K562 (cell line): ENCODE measurements at regions not wholly inside any gene's neighbourhood (a gene's known extent, or its start where the extent isn't known, plus 50 kb on each side); places are given as distances from the start of the nearest gene placed in this dataset.

Experiments used
- ATAC-seq: fragments of 200-7000 bp; cut with Tn5 transposase; 3 replicates; pipeline ENCODE4 v1.9.1; 2020; ENCODE audit warnings: moderate library complexity
- BruUV-seq: library from RNA; stranded (reverse); fragments of 400-500 nt; replicated peaks from 2 replicates; lab custom pipeline; 2021; lab: Mats Ljungman, UMichigan
- CTCF ChIA-PET: fragments of 300-600 bp; formaldehyde crosslinking; extraction: SDS; loops from one replicate; lab custom pipeline; 2021; ENCODE audit warnings: low intra/inter-chr PET ratio; lab: Yijun Ruan, JAX
- POLR2A ChIA-PET: fragments of 300-600, 350-650 bp; sonication (Branson Sonifier 250); formaldehyde crosslinking; extraction: SDS; loops from one replicate; lab custom pipeline; 2021; ENCODE audit warnings: antibody characterized with exemption, inconsistent platforms; lab: Yijun Ruan, JAX
- DNase-seq, 4 experiments: peaks; one replicate each; pipeline versions ENCODE4 v3.0.0 to v3.0.0-alpha.2; 2011 to 2018; ENCODE audit warnings: low spot score in 3 of 4, mixed read lengths in 3 of 4; ENCODE audit errors: extremely low read depth in 1 of 4
- FAIRE-seq: peaks from 2 replicates; lab custom pipeline; 2011; peaks lifted over from hg19 to GRCh38; lab: Jason Lieb, UNC
- H2AFZ ChIP-seq: 2 replicates; pipeline ENCODE4 v1.6.0; 2011; ENCODE audit warnings: low read depth, low read length, control low read depth, inconsistent platforms
- H3K27ac ChIP-seq: fragments of 200-600 bp; 3 replicates; pipeline ENCODE4 v1.8.0; 2011; ENCODE audit warnings: low read depth, mild to moderate bottlenecking, control low read depth, inconsistent platforms, low read length, moderate library complexity, mixed read lengths; ENCODE audit errors: extremely low read depth
- H3K27me3 ChIP-seq, 2 experiments: fragments of 300-600 bp in 1 of 2; 2 replicates in 1 of 2; 3 replicates in 1 of 2; pipeline versions ENCODE4 v1.6.0 to v1.8.0; 2011; ENCODE audit warnings: inconsistent platforms in 2 of 2, low read length in 2 of 2, mild to moderate bottlenecking in 1 of 2, mixed read lengths in 1 of 2, moderate library complexity in 1 of 2; ENCODE audit not compliant: control insufficient read depth in 2 of 2, insufficient read depth in 2 of 2
- H3K36me3 ChIP-seq: fragments of 300-600 bp; 3 replicates; pipeline ENCODE4 v1.8.0; 2011; ENCODE audit warnings: mild to moderate bottlenecking, low read length, inconsistent platforms; ENCODE audit not compliant: control insufficient read depth, insufficient read depth
- H3K4me1 ChIP-seq, 2 experiments: fragments of 200-600 bp in 1 of 2; replicated peaks in 1 of 2; 2 replicates in 1 of 2; 3 replicates in 1 of 2; pipeline versions ENCODE4 v1.5.1 to v1.8.0; 2011; ENCODE audit warnings: inconsistent platforms in 2 of 2, low read length in 2 of 2, mild to moderate bottlenecking in 1 of 2, mixed read lengths in 1 of 2, moderate library complexity in 1 of 2; ENCODE audit not compliant: control insufficient read depth in 2 of 2, insufficient read depth in 2 of 2
- H3K4me2 ChIP-seq: 2 replicates; pipeline ENCODE4 v1.6.1; 2011; ENCODE audit warnings: low read length, control low read depth, inconsistent platforms, mixed read lengths; ENCODE audit not compliant: insufficient read depth
- H3K4me3 ChIP-seq: fragments of 200-600 bp; sonication (generic), shearing (Covaris generic); 2 replicates; pipeline ENCODE4 v1.5.1; 2016; ENCODE audit warnings: control low read depth, inconsistent platforms
- H3K79me2 ChIP-seq: fragments of 200-600 bp; 3 replicates; pipeline ENCODE4 v1.8.0; 2011; ENCODE audit warnings: low read length, inconsistent platforms; ENCODE audit not compliant: control insufficient read depth, insufficient read depth
- H3K9ac ChIP-seq, 2 experiments: 2 replicates each; pipeline versions ENCODE4 v1.6.0 to v1.6.1; 2011; ENCODE audit warnings: low read depth in 2 of 2, low read length in 2 of 2, control low read depth in 1 of 2, inconsistent platforms in 1 of 2, mild to moderate bottlenecking in 1 of 2, mixed read lengths in 1 of 2; ENCODE audit not compliant: insufficient read depth in 1 of 2
- H3K9me1 ChIP-seq: one replicate; pipeline ENCODE4 v1.6.0; 2011; ENCODE audit warnings: inconsistent platforms, mild to moderate bottlenecking, low read length, moderate library complexity; ENCODE audit not compliant: control insufficient read depth, insufficient read depth
- H3K9me3 ChIP-seq: replicated peaks from 2 replicates; pipeline ENCODE4 v1.5.1; 2011; ENCODE audit warnings: low read depth, low read length, inconsistent platforms; ENCODE audit not compliant: control insufficient read depth, insufficient read depth
- H4K20me1 ChIP-seq: replicated peaks from 2 replicates; pipeline ENCODE4 v1.6.1; 2011; ENCODE audit warnings: low read length, inconsistent platforms, mixed read lengths; ENCODE audit not compliant: control insufficient read depth, insufficient read depth
- C11orf30 ChIP-seq: fragments of 450-650 bp; IDR thresholded peaks from 2 replicates; pipeline ENCODE4 v1.6.1; 2016; ENCODE audit warnings: low read depth, mild to moderate bottlenecking
- CBX3 ChIP-seq, 2 experiments: IDR thresholded peaks; 1 replicate in 1 of 2; 2 replicates in 1 of 2; pipeline ENCODE4 v1.6.1; 2012; ENCODE audit warnings: inconsistent platforms in 2 of 2, low read length in 2 of 2, borderline replicate concordance in 1 of 2, control low read depth in 1 of 2
- DDX20 ChIP-seq: fragments of 450-650 bp; IDR thresholded peaks from 2 replicates; pipeline ENCODE4 v1.6.1; 2016; ENCODE audit warnings: missing genetic modification characterization, low read depth, mild to moderate bottlenecking, missing compliant biosample characterization, moderate library complexity
- DEAF1 ChIP-seq: fragments of 450-650 bp; formaldehyde crosslinking; IDR thresholded peaks from 2 replicates; pipeline ENCODE4 v1.4.0; 2020; ENCODE audit warnings: mild to moderate bottlenecking, moderate library complexity
- ETS2 ChIP-seq: IDR thresholded peaks from 2 replicates; pipeline ENCODE4 v1.6.1; 2016; ENCODE audit warnings: borderline replicate concordance, missing genetic modification characterization, mild to moderate bottlenecking, moderate library complexity, missing compliant biosample characterization; ENCODE audit not compliant: poor library complexity, severe bottlenecking
- JUN ChIP-seq, 2 experiments: sonication (generic) in 1 of 2; formaldehyde crosslinking in 1 of 2; IDR thresholded peaks; 2 replicates each; pipeline versions ENCODE4 v1.6.1 to v1.8.0; 2012 to 2022; ENCODE audit warnings: borderline replicate concordance in 2 of 2, mild to moderate bottlenecking in 2 of 2, improper control_type of control experiment in 1 of 2, low read depth in 1 of 2, low read length in 1 of 2, missing genetic modification reagents in 1 of 2
- MYC ChIP-seq, 2 experiments: fragments of 250-450 bp in 1 of 2; sonication (Bioruptor Pico) in 1 of 2; IDR thresholded peaks; 2 replicates each; pipeline versions ENCODE4 v1.5.1 to v1.6.1; 2012 to 2021; ENCODE audit warnings: low read depth in 2 of 2, borderline replicate concordance in 1 of 2, improper control_type of control experiment in 1 of 2, low read length in 1 of 2, mild to moderate bottlenecking in 1 of 2, moderate library complexity in 1 of 2
- NUFIP1 ChIP-seq: fragments of 450-650 bp; IDR thresholded peaks from 2 replicates; pipeline ENCODE4 v1.6.1; 2018; ENCODE audit not compliant: partially characterized antibody
- RFX5 ChIP-seq: IDR thresholded peaks from 2 replicates; pipeline ENCODE4 v1.6.1; 2011; ENCODE audit warnings: low read depth, mild to moderate bottlenecking, improper control_type of control experiment, low read length
- ZNF3 ChIP-seq: fragments of 250-450 bp; sonication (Bioruptor Pico); IDR thresholded peaks from 2 replicates; pipeline ENCODE4 v1.5.0; 2021; ENCODE audit warnings: mild to moderate bottlenecking, moderate library complexity
- ZNF707 ChIP-seq: fragments of 250-450 bp; sonication (Bioruptor Pico); conservative IDR thresholded peaks from 2 replicates; pipeline ENCODE4 v1.8.0; 2022; ENCODE audit warnings: inconsistent platforms, mild to moderate bottlenecking, moderate library complexity
- ZNF830 ChIP-seq: fragments of 250-450 bp; sonication (Bioruptor Pico); IDR thresholded peaks from 2 replicates; pipeline ENCODE4 v1.5.0; 2021; ENCODE audit warnings: mild to moderate bottlenecking
- WGBS: fragments of 100-300 bp; shearing (Covaris generic); methylation state at CpG from one replicate; pipeline ENCODE4 v1.1.6; 2016; ENCODE audit warnings: low coverage, mixed read lengths; ENCODE audit not compliant: insufficient coverage; ENCODE audit errors: missing lambda C conversion rate; 5-methylcytosine and 5-hydroxymethylcytosine counted together
- in situ Hi-C: fragments of 300-500 bp; cut with MboI; formaldehyde crosslinking; loops from 4 replicates; pipeline ENCODE4 v1.15.0; 2018; ENCODE audit warnings: inconsistent platforms, mixed read lengths
- intact Hi-C: fragments of 100-400 bp; cut with micrococcal nuclease; formaldehyde crosslinking; loops from 2 replicates; pipeline ENCODE4 v1.14.2; 2022
- TF ChIP-seq, protein P1 (sequence below): fragments of 200-800 bp; sonication (Bioruptor generic); IDR thresholded peaks from 2 replicates; pipeline ENCODE4 v1.6.1; 2017; ENCODE audit warnings: missing genetic modification characterization, missing compliant biosample characterization

GRCh38 chr9:12935714-12936113, 160.9 kb downstream of the LURAP1L start (continued):
- TF ChIP-seq, protein P1, sequence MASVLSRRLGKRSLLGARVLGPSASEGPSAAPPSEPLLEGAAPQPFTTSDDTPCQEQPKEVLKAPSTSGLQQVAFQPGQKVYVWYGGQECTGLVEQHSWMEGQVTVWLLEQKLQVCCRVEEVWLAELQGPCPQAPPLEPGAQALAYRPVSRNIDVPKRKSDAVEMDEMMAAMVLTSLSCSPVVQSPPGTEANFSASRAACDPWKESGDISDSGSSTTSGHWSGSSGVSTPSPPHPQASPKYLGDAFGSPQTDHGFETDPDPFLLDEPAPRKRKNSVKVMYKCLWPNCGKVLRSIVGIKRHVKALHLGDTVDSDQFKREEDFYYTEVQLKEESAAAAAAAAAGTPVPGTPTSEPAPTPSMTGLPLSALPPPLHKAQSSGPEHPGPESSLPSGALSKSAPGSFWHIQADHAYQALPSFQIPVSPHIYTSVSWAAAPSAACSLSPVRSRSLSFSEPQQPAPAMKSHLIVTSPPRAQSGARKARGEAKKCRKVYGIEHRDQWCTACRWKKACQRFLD = no peak
- no peak for TF ChIP-seq JUN (IDR thresholded peaks at IDR 0.05; ENCODE audit: borderline replicate concordance, low read depth, low read length)
- TF ChIP-seq JUN (CRISPR knock-in tag; IDR thresholded peaks at IDR 0.05; ENCODE audit: borderline replicate concordance) = no peak
- TF ChIP-seq ZNF707 = no peak
- TF ChIP-seq NUFIP1 = no peak
- TF ChIP-seq ZNF3 (CRISPR knock-in tag) = no peak

- intact Hi-C loops = no loop called here
- ATAC-seq (no peak), DNase-seq (no peak), FAIRE-seq (no peak)
- H3K4me1 ChIP-seq = no peaks in the 10 kb centered on the region
- no peak overlapping the region for H3K27ac ChIP-seq
- no peak overlapping the region for H2AFZ ChIP-seq
- H3K9me3 ChIP-seq = no peaks in the 10 kb centered on the region
- H3K9me1 ChIP-seq = no peaks in the 10 kb centered on the region
- in situ Hi-C loops = no loop called here
- H3K4me2 ChIP-seq = no peak overlapping the region
- 25% methylated on average over 3 of the region's 4 CpGs for WGBS
- POLR2A ChIA-PET = no interaction called here
- CTCF ChIA-PET = no interaction called here
- H3K36me3 ChIP-seq = no peaks in the 10 kb centered on the region
- H3K9ac ChIP-seq = no peak overlapping the region
- BruUV-seq = no TSS peak
- H3K79me2 ChIP-seq = no peaks in the 10 kb centered on the region
- no peaks in the 10 kb centered on the region for H4K20me1 ChIP-seq
- H3K27me3 ChIP-seq = no peaks in the 10 kb centered on the region
- no peak overlapping the region for H3K4me3 ChIP-seq
- TF ChIP-seq RFX5 (no peak), CBX3 (IDR thresholded peaks at IDR 0.05; ENCODE audit: borderline replicate concordance in 1 of 2, low read length in 2 of 2) (no peak), ZNF830 (CRISPR knock-in tag) (no peak), MYC (IDR thresholded peaks at IDR 0.05; ENCODE audit: low read depth, low read length) (no peak), MYC (CRISPR knock-in tag; IDR thresholded peaks at IDR 0.05; ENCODE audit: borderline replicate concordance, low read depth) (no peak), DDX20 (no peak), DEAF1 (CRISPR knock-in tag) (no peak), ETS2 (no peak), C11orf30 (no peak)
Observed at GRCh38 chr9:12954441-12954840, 179.6 kb downstream of the LURAP1L start.
